GM18511 (cell line): ENCODE measurements at regions not wholly inside any gene's neighbourhood (a gene's known extent, or its start where the extent isn't known, plus 50 kb on each side); places are given as distances from the start of the nearest gene placed in this dataset.

Experiments
- ATAC-seq: cut with Tn5 transposase; IDR thresholded peaks from one replicate; pipeline ENCODE4 v1.9.1; 2021; ENCODE audit warnings: mild to moderate bottlenecking, moderate library complexity; ENCODE audit not compliant: unreplicated experiment

GRCh38 chr6:169959136-169960002 is 207.9 kb downstream of the ERMARD start:
- peak; percentile 96 for ATAC-seq

GRCh38 chr6:169958510-169958909 is 207.1 kb downstream of the ERMARD start:
- no peak for ATAC-seq

- no peak for ATAC-seq
These were observed 206.0 kb downstream of the ERMARD start for GRCh38 chr6:169957351-169957963.

GRCh38 chr6:169956580-169956979 is 205.2 kb downstream of the ERMARD start:
- ATAC-seq: no peak

GRCh38 chr6:169955731-169956437 is 204.5 kb downstream of the ERMARD start:
- ATAC-seq: no peak

- ATAC-seq: no peak
These were observed 203.6 kb downstream of the ERMARD start for GRCh38 chr6:169954977-169955376.

GRCh38 chr6:169953686-169954085 is 202.3 kb downstream of the ERMARD start:
- no peak for ATAC-seq

- no peak for ATAC-seq
These were observed 199.1 kb downstream of the ERMARD start for GRCh38 chr6:169950558-169950957.

GRCh38 chr6:169949511-169950097 is 198.2 kb downstream of the ERMARD start:
- ATAC-seq: peak; percentile 71

- no peak for ATAC-seq
These were observed 195.5 kb downstream of the ERMARD start for GRCh38 chr6:169946971-169947370.

GRCh38 chr6:169945117-169945516 is 193.7 kb downstream of the ERMARD start:
- ATAC-seq: no peak

- no peak for ATAC-seq
These were observed 193.0 kb downstream of the ERMARD start for GRCh38 chr6:169944415-169944814.

- ATAC-seq: no peak
These were observed 192.6 kb downstream of the ERMARD start for GRCh38 chr6:169944061-169944337.

GRCh38 chr6:169943241-169944060 is 192.0 kb downstream of the ERMARD start:
- no peak for ATAC-seq

GRCh38 chr6:169942173-169942572 is 190.8 kb downstream of the ERMARD start:
- no peak for ATAC-seq

GRCh38 chr6:169940481-169941271 is 189.3 kb downstream of the ERMARD start:
- ATAC-seq: no peak

- no peak for ATAC-seq
These were observed 188.2 kb downstream of the ERMARD start for GRCh38 chr6:169939554-169940164.

- ATAC-seq: no peak
These were observed 187.3 kb downstream of the ERMARD start for GRCh38 chr6:169938731-169939130.

- ATAC-seq: no peak
These were observed 186.9 kb downstream of the ERMARD start for GRCh38 chr6:169938262-169938701.
